Memory B cell (primary cell): ENCODE measurements at regions not wholly inside any gene's neighbourhood (a gene's known extent, or its start where the extent isn't known, plus 50 kb on each side); places are given as distances from the start of the nearest gene placed in this dataset.
"Not testable (repeated sequence)": the region's sequence is repeated elsewhere in the genome, so short reads cannot be mapped to it uniquely, and the experiment has no call there.

Experiments
- ATAC-seq: fragments of 150-1000 bp; cut with Tn5 transposase; 2 replicates; pipeline ENCODE4 v1.10.0; 2021; ENCODE audit warnings: low read depth, mild to moderate bottlenecking, moderate library complexity
- DNase-seq, 2 donors: peaks; one replicate each; pipeline ENCODE4 v3.0.0; 2022; ENCODE audit warnings: low spot score in 2 of 2
- H3K27ac Mint-ChIP-seq: one replicate; pipeline ENCODE4 v1.8.0; 2022; ENCODE audit warnings: mild to moderate bottlenecking, moderate library complexity, mixed read lengths
- H3K27me3 Mint-ChIP-seq: one replicate; pipeline ENCODE4 v1.8.0; 2022; ENCODE audit warnings: mixed read lengths
- H3K36me3 Mint-ChIP-seq: one replicate; pipeline ENCODE4 v1.8.0; 2022; ENCODE audit warnings: mild to moderate bottlenecking, mixed read lengths
- H3K4me1 Mint-ChIP-seq: one replicate; pipeline ENCODE4 v1.8.0; 2022; ENCODE audit warnings: mixed read lengths
- H3K4me3 Mint-ChIP-seq: one replicate; pipeline ENCODE4 v1.8.0; 2022; ENCODE audit warnings: mild to moderate bottlenecking, moderate library complexity, mixed read lengths
- H3K9me3 Mint-ChIP-seq: one replicate; pipeline ENCODE4 v1.8.0; 2022; ENCODE audit warnings: mixed read lengths

GRCh38 chr1:234836776-234837357 is 226.9 kb upstream of the IRF2BP2 start:
- DNase-seq (no peak), ATAC-seq (no peak)
- Mint-ChIP-seq H3K4me1 (peaks cover 8% of the 10 kb centered on the region), H3K36me3 (no peaks in the 10 kb centered on the region), H3K27ac (no peak overlapping the region), H3K4me3 (no peak overlapping the region), H3K9me3 (peaks cover 5% of the 10 kb centered on the region), H3K27me3 (no peaks in the 10 kb centered on the region)

GRCh38 chr1:234836045-234836681 is 226.2 kb upstream of the IRF2BP2 start:
- Mint-ChIP-seq H3K4me1 (peaks cover 3% of the 10 kb centered on the region), H3K36me3 (no peaks in the 10 kb centered on the region), H3K9me3 (peaks cover 5% of the 10 kb centered on the region), H3K4me3 (no peak overlapping the region), H3K27ac (no peak overlapping the region), H3K27me3 (no peaks in the 10 kb centered on the region)
- ATAC-seq, result no peak
- DNase-seq, result no peak

GRCh38 chr1:234835239-234835638 is 225.3 kb upstream of the IRF2BP2 start:
- Mint-ChIP-seq H3K27me3 (no peaks in the 10 kb centered on the region), H3K9me3 (peaks cover 5% of the 10 kb centered on the region), H3K4me3 (no peak overlapping the region), H3K4me1 (peaks cover 3% of the 10 kb centered on the region), H3K27ac (no peak overlapping the region), H3K36me3 (no peaks in the 10 kb centered on the region)
- ATAC-seq, result no peak
- DNase-seq, result no peak

GRCh38 chr1:234833646-234834045 is 223.7 kb upstream of the IRF2BP2 start:
- no peak for ATAC-seq
- no peak overlapping the region for H3K27ac Mint-ChIP-seq
- no peaks in the 10 kb centered on the region for H3K36me3 Mint-ChIP-seq

GRCh38 chr1:234833118-234833517 is 223.1 kb upstream of the IRF2BP2 start:
- peaks cover 5% of the 10 kb centered on the region for H3K9me3 Mint-ChIP-seq
- DNase-seq (no peak), ATAC-seq (no peak)
- H3K4me3 Mint-ChIP-seq, result no peak overlapping the region
- H3K27me3 Mint-ChIP-seq, result no peaks in the 10 kb centered on the region
- H3K4me1 Mint-ChIP-seq, result peaks cover 6% of the 10 kb centered on the region
- no peaks in the 10 kb centered on the region for H3K36me3 Mint-ChIP-seq
- no peak overlapping the region for H3K27ac Mint-ChIP-seq

More at GRCh38 chr1:234833646-234834045, 223.7 kb upstream of the IRF2BP2 start:
- no peak for DNase-seq
- Mint-ChIP-seq H3K27me3 (no peaks in the 10 kb centered on the region), H3K9me3 (peaks cover 5% of the 10 kb centered on the region), H3K4me1 (peaks cover 6% of the 10 kb centered on the region), H3K4me3 (no peak overlapping the region)

GRCh38 chr1:234827656-234828055 is 217.7 kb upstream of the IRF2BP2 start:
- no peaks in the 10 kb centered on the region for H3K27me3 Mint-ChIP-seq
- no peak overlapping the region for H3K4me3 Mint-ChIP-seq
- no peaks in the 10 kb centered on the region for H3K36me3 Mint-ChIP-seq
- H3K4me1 Mint-ChIP-seq, result peaks cover 3% of the 10 kb centered on the region
- no peak for ATAC-seq
- H3K9me3 Mint-ChIP-seq, result no peaks in the 10 kb centered on the region
- DNase-seq, result no peak
- no peak overlapping the region for H3K27ac Mint-ChIP-seq

GRCh38 chr1:234827181-234827580 is 217.2 kb upstream of the IRF2BP2 start:
- DNase-seq, result no peak
- H3K27ac Mint-ChIP-seq, result no peak overlapping the region
- no peak overlapping the region for H3K4me3 Mint-ChIP-seq
- no peaks in the 10 kb centered on the region for H3K27me3 Mint-ChIP-seq
- H3K4me1 Mint-ChIP-seq, result peaks cover 3% of the 10 kb centered on the region
- ATAC-seq, result no peak
- no peaks in the 10 kb centered on the region for H3K9me3 Mint-ChIP-seq
- no peaks in the 10 kb centered on the region for H3K36me3 Mint-ChIP-seq

- no peaks in the 10 kb centered on the region for H3K9me3 Mint-ChIP-seq
- no peaks in the 10 kb centered on the region for H3K36me3 Mint-ChIP-seq
- no peak overlapping the region for H3K4me3 Mint-ChIP-seq
- no peak overlapping the region for H3K27ac Mint-ChIP-seq
- peaks cover 3% of the 10 kb centered on the region for H3K4me1 Mint-ChIP-seq
- ATAC-seq, result no peak
- no peaks in the 10 kb centered on the region for H3K27me3 Mint-ChIP-seq
- DNase-seq, result no peak
These were observed 216.4 kb upstream of the IRF2BP2 start for GRCh38 chr1:234826352-234826751.

GRCh38 chr1:234825498-234826165 is 215.7 kb upstream of the IRF2BP2 start:
- peaks cover 3% of the 10 kb centered on the region for H3K4me1 Mint-ChIP-seq
- H3K36me3 Mint-ChIP-seq, result no peaks in the 10 kb centered on the region
- no peak overlapping the region for H3K4me3 Mint-ChIP-seq

GRCh38 chr1:234824836-234825235 is 214.9 kb upstream of the IRF2BP2 start:
- H3K4me1 Mint-ChIP-seq, H3K27me3 Mint-ChIP-seq, DNase-seq, H3K9me3 Mint-ChIP-seq, ATAC-seq, H3K36me3 Mint-ChIP-seq, H3K27ac Mint-ChIP-seq, H3K4me3 Mint-ChIP-seq: not testable (repeated sequence)

More at GRCh38 chr1:234825498-234826165, 215.7 kb upstream of the IRF2BP2 start:
- Mint-ChIP-seq H3K9me3 (no peaks in the 10 kb centered on the region), H3K27me3 (no peaks in the 10 kb centered on the region), H3K27ac (no peak overlapping the region)
- no peak for ATAC-seq
- no peak for DNase-seq

- no peaks in the 10 kb centered on the region for H3K4me1 Mint-ChIP-seq
- H3K36me3 Mint-ChIP-seq, result no peaks in the 10 kb centered on the region
- no peak overlapping the region for H3K4me3 Mint-ChIP-seq
- no peaks in the 10 kb centered on the region for H3K27me3 Mint-ChIP-seq
- ATAC-seq (no peak), DNase-seq (no peak)
- no peaks in the 10 kb centered on the region for H3K9me3 Mint-ChIP-seq
- no peak overlapping the region for H3K27ac Mint-ChIP-seq
These were observed 213.5 kb upstream of the IRF2BP2 start for GRCh38 chr1:234823191-234824176.

- Mint-ChIP-seq H3K36me3 (no peaks in the 10 kb centered on the region), H3K4me1 (no peaks in the 10 kb centered on the region), H3K27ac (no peak overlapping the region), H3K27me3 (no peaks in the 10 kb centered on the region), H3K4me3 (no peak overlapping the region), H3K9me3 (no peaks in the 10 kb centered on the region)
- DNase-seq (no peak), ATAC-seq (no peak)
These were observed 211.9 kb upstream of the IRF2BP2 start for GRCh38 chr1:234821840-234822239.

GRCh38 chr1:234820597-234820996 is 210.6 kb upstream of the IRF2BP2 start:
- ATAC-seq (no peak), DNase-seq (no peak)
- H3K9me3 Mint-ChIP-seq, result no peaks in the 10 kb centered on the region
- H3K4me3 Mint-ChIP-seq, result no peak overlapping the region
- no peak overlapping the region for H3K27ac Mint-ChIP-seq
- no peaks in the 10 kb centered on the region for H3K27me3 Mint-ChIP-seq
- no peaks in the 10 kb centered on the region for H3K36me3 Mint-ChIP-seq
- no peaks in the 10 kb centered on the region for H3K4me1 Mint-ChIP-seq

GRCh38 chr1:234819845-234820244 is 209.9 kb upstream of the IRF2BP2 start:
- not testable (repeated sequence) for ATAC-seq, DNase-seq, H3K27me3 Mint-ChIP-seq, H3K4me3 Mint-ChIP-seq, H3K27ac Mint-ChIP-seq, H3K9me3 Mint-ChIP-seq, H3K4me1 Mint-ChIP-seq, H3K36me3 Mint-ChIP-seq
